GM23248 (cell line): ENCODE measurements at regions not wholly inside any gene's neighbourhood (a gene's known extent, or its start where the extent isn't known, plus 50 kb on each side); places are given as distances from the start of the nearest gene placed in this dataset.

Source experiments
- DNase-seq: peaks from one replicate; pipeline ENCODE4 v3.0.0-alpha.2; 2015
- H2AFZ ChIP-seq: fragments of 200-600 bp; sonication (generic); 2 replicates; pipeline ENCODE4 v1.6.1; 2016; ENCODE audit warnings: antibody characterized with exemption
- H3F3A ChIP-seq: fragments of 200-600 bp; sonication (generic); 2 replicates; pipeline ENCODE4 v1.6.1; 2016; ENCODE audit warnings: mild to moderate bottlenecking, antibody characterized with exemption, mixed run types; ENCODE audit not compliant: insufficient read depth
- H3K27ac ChIP-seq: fragments of 200-600 bp; sonication (generic); 2 replicates; pipeline ENCODE4 v1.5.1; 2016; ENCODE audit warnings: mild to moderate bottlenecking
- H3K27me3 ChIP-seq: fragments of 200-600 bp; sonication (generic); replicated peaks from 2 replicates; pipeline ENCODE4 v1.6.1; 2016; ENCODE audit warnings: mild to moderate bottlenecking; ENCODE audit not compliant: insufficient read depth
- H3K36me3 ChIP-seq: fragments of 200-600 bp; sonication (generic); 2 replicates; pipeline ENCODE4 v1.6.1; 2016; ENCODE audit warnings: low read depth, mild to moderate bottlenecking
- H3K4me1 ChIP-seq: fragments of 200-600 bp; sonication (generic); 2 replicates; pipeline ENCODE4 v1.6.1; 2016; ENCODE audit warnings: mild to moderate bottlenecking; ENCODE audit not compliant: insufficient read depth
- H3K4me2 ChIP-seq: fragments of 200-600 bp; sonication (generic); one replicate; pipeline ENCODE4 v1.6.1; 2016; ENCODE audit warnings: mild to moderate bottlenecking; ENCODE audit not compliant: unreplicated experiment
- H3K4me3 ChIP-seq: fragments of 200-600 bp; sonication (generic); 2 replicates; pipeline ENCODE4 v1.5.1; 2016; ENCODE audit warnings: mild to moderate bottlenecking
- H3K79me2 ChIP-seq: fragments of 200-600 bp; sonication (generic); 2 replicates; pipeline ENCODE4 v1.6.1; 2016; ENCODE audit warnings: mild to moderate bottlenecking; ENCODE audit not compliant: insufficient read depth
- H3K9ac ChIP-seq: fragments of 200-600 bp; sonication (generic); 2 replicates; pipeline ENCODE4 v1.6.1; 2016; ENCODE audit warnings: mild to moderate bottlenecking
- H3K9me2 ChIP-seq: fragments of 200-600 bp; sonication (generic); 2 replicates; pipeline ENCODE4 v1.6.1; 2016; ENCODE audit warnings: mixed run types, mild to moderate bottlenecking, moderate library complexity; ENCODE audit not compliant: insufficient read depth
- H3K9me3 ChIP-seq: fragments of 200-600 bp; sonication (generic); one replicate; pipeline ENCODE4 v1.6.1; 2017; ENCODE audit warnings: low read depth
- H4K20me1 ChIP-seq: fragments of 200-600 bp; sonication (generic); 2 replicates; pipeline ENCODE4 v1.6.0; 2016; ENCODE audit not compliant: insufficient read depth
- EZH2 ChIP-seq: fragments of 200-600 bp; sonication (generic); IDR thresholded peaks from 2 replicates; pipeline ENCODE4 v1.6.1; 2018; ENCODE audit warnings: antibody characterized with exemption, mild to moderate bottlenecking; ENCODE audit not compliant: insufficient read depth, poor library complexity, severe bottlenecking
- EZH2phosphoT487 ChIP-seq: fragments of 200-600 bp; sonication (generic); IDR thresholded peaks from 2 replicates; pipeline ENCODE4 v1.6.1; 2018; ENCODE audit warnings: antibody characterized with exemption, moderate library complexity, mild to moderate bottlenecking, low read depth; ENCODE audit not compliant: insufficient read depth
- WGBS, 2 experiments: methylation state at CpG; one replicate each; pipeline ENCODE4 v1.1.6; 2015 to 2017; ENCODE audit warnings: low lambda C conversion rate in 2 of 2, low coverage in 1 of 2; ENCODE audit errors: missing lambda C conversion rate in 2 of 2; 5-methylcytosine and 5-hydroxymethylcytosine counted together
- in situ Hi-C: fragments of 300-500 bp; cut with MboI; formaldehyde crosslinking; loops from 2 replicates; pipeline ENCODE4 v1.15.0; 2020

- in situ Hi-C loops, result no loop called here
- H3K9me3 ChIP-seq, result peaks cover 3% of the 10 kb centered on the region
These were observed 403.6 kb upstream of the CHRM3 start for GRCh38 chr1:238982736-238983135.

GRCh38 chr1:238981317-238981933 is 404.9 kb upstream of the CHRM3 start:
- no peak for DNase-seq
- in situ Hi-C loops, result no loop called here
- Histone ChIP-seq H3K27me3 (no peaks in the 10 kb centered on the region), H3K27ac (no peak overlapping the region), H3K4me2 (no peak overlapping the region), H4K20me1 (no peaks in the 10 kb centered on the region), H3K9me3 (peaks cover 3% of the 10 kb centered on the region), H3F3A (no peaks in the 10 kb centered on the region), H3K4me1 (no peaks in the 10 kb centered on the region), H3K9me2 (no peaks in the 10 kb centered on the region), H3K4me3 (no peak overlapping the region), H3K36me3 (no peaks in the 10 kb centered on the region), H3K9ac (no peak overlapping the region), H2AFZ (no peak overlapping the region), H3K79me2 (no peaks in the 10 kb centered on the region)
- TF ChIP-seq EZH2phosphoT487 (no peak), EZH2 (no peak)
- 1 to 5% methylated on average over 2 of the region's 2 CpGs for WGBS, 2 experiments

More at GRCh38 chr1:238982736-238983135, 403.6 kb upstream of the CHRM3 start:
- Histone ChIP-seq H3K27ac (no peak overlapping the region), H3K27me3 (no peaks in the 10 kb centered on the region), H3K79me2 (no peaks in the 10 kb centered on the region), H2AFZ (no peak overlapping the region), H3F3A (no peaks in the 10 kb centered on the region), H3K9me2 (no peaks in the 10 kb centered on the region), H3K4me3 (no peak overlapping the region), H3K36me3 (no peaks in the 10 kb centered on the region), H3K4me2 (no peak overlapping the region), H3K9ac (no peak overlapping the region), H3K4me1 (no peaks in the 10 kb centered on the region), H4K20me1 (no peaks in the 10 kb centered on the region)
- TF ChIP-seq EZH2phosphoT487, result no peak
- TF ChIP-seq EZH2, result no peak
- no peak for DNase-seq
- 1 to 6% methylated on average over 5 of the region's 5 CpGs for WGBS, 2 experiments

GRCh38 chr1:238980053-238980452 is 406.3 kb upstream of the CHRM3 start:
- no peak overlapping the region for H3K4me3 ChIP-seq
- no peaks in the 10 kb centered on the region for H3K27me3 ChIP-seq
- no peaks in the 10 kb centered on the region for H3K36me3 ChIP-seq
- no peak overlapping the region for H3K27ac ChIP-seq
- in situ Hi-C loops, result no loop called here
- no peak for DNase-seq
- no peaks in the 10 kb centered on the region for H4K20me1 ChIP-seq
- TF ChIP-seq EZH2phosphoT487, result no peak
- TF ChIP-seq EZH2, result no peak
- no peak overlapping the region for H3K4me2 ChIP-seq
- H3K79me2 ChIP-seq, result no peaks in the 10 kb centered on the region
- H2AFZ ChIP-seq, result no peak overlapping the region
- H3F3A ChIP-seq, result no peaks in the 10 kb centered on the region
- H3K4me1 ChIP-seq, result no peaks in the 10 kb centered on the region
- H3K9me2 ChIP-seq, result no peaks in the 10 kb centered on the region
- H3K9ac ChIP-seq, result no peak overlapping the region
- peaks cover 3% of the 10 kb centered on the region for H3K9me3 ChIP-seq
- 16 to 17% methylated on average over 2 of the region's 2 CpGs for WGBS, 2 experiments

GRCh38 chr1:238964631-238965030 is 421.7 kb upstream of the CHRM3 start:
- 46 to 49% methylated on average over 5 of the region's 5 CpGs for WGBS, 2 experiments
- Histone ChIP-seq H3K36me3 (no peaks in the 10 kb centered on the region), H3K9me3 (peaks cover 3% of the 10 kb centered on the region), H3K79me2 (no peaks in the 10 kb centered on the region), H3K4me2 (no peak overlapping the region), H3K4me1 (no peaks in the 10 kb centered on the region), H3K9me2 (no peaks in the 10 kb centered on the region), H3K27ac (no peak overlapping the region), H2AFZ (no peak overlapping the region), H3F3A (no peaks in the 10 kb centered on the region), H3K9ac (no peak overlapping the region), H4K20me1 (no peaks in the 10 kb centered on the region), H3K4me3 (no peak overlapping the region), H3K27me3 (no peaks in the 10 kb centered on the region)
- no peak for DNase-seq
- TF ChIP-seq EZH2 (no peak), EZH2phosphoT487 (no peak)
- in situ Hi-C loops, result no loop called here

- Histone ChIP-seq H3K27ac (no peak overlapping the region), H3K4me1 (no peaks in the 10 kb centered on the region), H3K9me3 (peaks cover 3% of the 10 kb centered on the region), H3F3A (no peaks in the 10 kb centered on the region), H2AFZ (no peak overlapping the region), H3K4me2 (no peak overlapping the region), H3K79me2 (no peaks in the 10 kb centered on the region), H3K4me3 (no peak overlapping the region), H3K27me3 (no peaks in the 10 kb centered on the region), H4K20me1 (no peaks in the 10 kb centered on the region), H3K9ac (no peak overlapping the region), H3K9me2 (no peaks in the 10 kb centered on the region), H3K36me3 (no peaks in the 10 kb centered on the region)
- 30 to 34% methylated on average over 8 of the region's 8 CpGs for WGBS, 2 experiments
- in situ Hi-C loops, result no loop called here
- DNase-seq, result no peak
- TF ChIP-seq EZH2phosphoT487 (no peak), EZH2 (no peak)
These were observed 423.4 kb upstream of the CHRM3 start for GRCh38 chr1:238962941-238963340.
